T-helper 1 cell (primary cell): ENCODE measurements at regions not wholly inside any gene's neighbourhood (a gene's known extent, or its start where the extent isn't known, plus 50 kb on each side); places are given as distances from the start of the nearest gene placed in this dataset.
A peak's percentile ranks its signal among the peaks of the same experiment; 100 is the strongest.

Source experiments
- DNase-seq, 5 donors: peaks; one replicate each; pipeline ENCODE4 v3.0.0-alpha.2; 2012 to 2020

GRCh38 chr6:15993716-15994228 is 135.1 kb upstream of the MYLIP start:
- DNase-seq = peak in 1 of 5 donors; percentile 11

- no peak for DNase-seq
Measured at GRCh38 chr6:15990179-15990578, 138.7 kb upstream of the MYLIP start.

GRCh38 chr6:15989397-15989796 is 139.5 kb upstream of the MYLIP start:
- no peak for DNase-seq

- no peak for DNase-seq
Measured at GRCh38 chr6:15987569-15987968, 141.3 kb upstream of the MYLIP start.

GRCh38 chr6:15986027-15986629 is 142.8 kb upstream of the MYLIP start:
- DNase-seq = no peak

- no peak for DNase-seq
Measured at GRCh38 chr6:15985379-15985959, 143.4 kb upstream of the MYLIP start.

- no peak for DNase-seq
Measured at GRCh38 chr6:15981956-15982355, 146.9 kb upstream of the MYLIP start.

- no peak for DNase-seq
Measured at GRCh38 chr6:15980801-15981200, 148.1 kb upstream of the MYLIP start.

GRCh38 chr6:15978426-15978825 is 150.5 kb upstream of the MYLIP start:
- no peak for DNase-seq

GRCh38 chr6:15977050-15977449 is 151.8 kb upstream of the MYLIP start:
- no peak for DNase-seq

- no peak for DNase-seq
Measured at GRCh38 chr6:15974817-15975216, 154.1 kb upstream of the MYLIP start.

GRCh38 chr6:15970517-15970916 is 158.4 kb upstream of the MYLIP start:
- DNase-seq = no peak

- DNase-seq = no peak
Measured at GRCh38 chr6:15969236-15969778, 159.6 kb upstream of the MYLIP start.

GRCh38 chr6:15968519-15968918 is 160.4 kb upstream of the MYLIP start:
- no peak for DNase-seq

GRCh38 chr6:15966000-15966520 is 162.8 kb upstream of the MYLIP start:
- DNase-seq = no peak

GRCh38 chr6:15962449-15962764 is 166.5 kb upstream of the MYLIP start:
- DNase-seq = peak in 1 of 5 donors; percentile 86

GRCh38 chr6:15961635-15962448 is 167.0 kb upstream of the MYLIP start:
- DNase-seq = peak in 1 of 5 donors; percentile 31

GRCh38 chr6:15960740-15961634 is 167.9 kb upstream of the MYLIP start:
- peak in 1 of 5 donors; percentile 4 for DNase-seq

- DNase-seq = no peak
Measured at GRCh38 chr6:15957655-15958169, 171.2 kb upstream of the MYLIP start.

- peak in 1 of 5 donors; percentile 5 for DNase-seq
Measured at GRCh38 chr6:15956205-15957106, 172.4 kb upstream of the MYLIP start.

- no peak for DNase-seq
Measured at GRCh38 chr6:15955484-15955883, 173.4 kb upstream of the MYLIP start.
